H1 (cell line): ENCODE measurements at regions not wholly inside any gene's neighbourhood (a gene's known extent, or its start where the extent isn't known, plus 50 kb on each side); places are given as distances from the start of the nearest gene placed in this dataset.

Source experiments
- CTCF ChIA-PET: fragments of 300-600 bp; sonication (Branson Sonifier 250); formaldehyde crosslinking; loops from one replicate; lab custom pipeline; 2021; ENCODE audit not compliant: partially characterized antibody; lab: Charles Lee
- POLR2A ChIA-PET: fragments of 300-600 bp; sonication (Branson Sonifier 250); formaldehyde crosslinking; loops from one replicate; lab custom pipeline; 2021; ENCODE audit warnings: inconsistent platforms; ENCODE audit not compliant: partially characterized antibody; lab: Charles Lee
- DNase-seq, 2 experiments: peaks; one replicate each; pipeline versions ENCODE4 v3.0.0 to v3.0.0-alpha.2; 2010 to 2022; ENCODE audit warnings: low spot score in 2 of 2, low read depth in 1 of 2, mixed read lengths in 1 of 2
- FAIRE-seq: peaks from 2 replicates; lab custom pipeline; 2011; peaks lifted over from hg19 to GRCh38; lab: Jason Lieb, UNC
- H2AFZ ChIP-seq: 2 replicates; pipeline ENCODE4 v1.8.1; 2012; ENCODE audit warnings: low read length, inconsistent platforms
- H2AK5ac ChIP-seq: 2 replicates; pipeline ENCODE4 v1.6.1; 2013; ENCODE audit warnings: low read depth, low read length
- H2BK120ac ChIP-seq: replicated peaks from 2 replicates; pipeline ENCODE3; 2013; ENCODE audit warnings: low read depth, low read length, inconsistent platforms
- H2BK12ac ChIP-seq: 2 replicates; pipeline ENCODE4 v1.6.1; 2013; ENCODE audit warnings: low read depth, low read length
- H2BK15ac ChIP-seq: 2 replicates; pipeline ENCODE4 v1.6.1; 2013; ENCODE audit warnings: low read length
- H2BK20ac ChIP-seq: 2 replicates; pipeline ENCODE4 v1.6.1; 2013; ENCODE audit warnings: low read length
- H2BK5ac ChIP-seq: 2 replicates; pipeline ENCODE4 v1.6.1; 2013; ENCODE audit warnings: low read depth, low read length
- H3K14ac ChIP-seq: 2 replicates; pipeline ENCODE4 v1.6.1; 2013; ENCODE audit warnings: inconsistent platforms; ENCODE audit not compliant: insufficient read length
- H3K18ac ChIP-seq: 2 replicates; pipeline ENCODE4 v1.6.1; 2013; ENCODE audit warnings: low read length; ENCODE audit errors: extremely low read depth
- H3K23ac ChIP-seq: 2 replicates; pipeline ENCODE4 v1.6.1; 2013; ENCODE audit warnings: inconsistent platforms; ENCODE audit not compliant: insufficient read length
- H3K23me2 ChIP-seq: 2 replicates; pipeline ENCODE4 v1.6.1; 2013; ENCODE audit warnings: low read depth, low read length
- H3K27ac ChIP-seq: 2 replicates; pipeline ENCODE4 v1.6.1; 2011; ENCODE audit warnings: low read depth, low read length, inconsistent platforms
- H3K27me3 ChIP-seq, 4 experiments: replicated peaks in 1 of 4; 1 replicate in 1 of 4; 2 replicates in 3 of 4; pipeline versions ENCODE4 v1.6.1 to v1.8.1; 2011 to 2013; ENCODE audit warnings: low read length in 3 of 4, mild to moderate bottlenecking in 3 of 4, inconsistent platforms in 2 of 4, mixed read lengths in 2 of 4, moderate library complexity in 1 of 4; ENCODE audit not compliant: control insufficient read depth in 3 of 4, insufficient read depth in 3 of 4; ENCODE audit errors: extremely low read depth in 1 of 4
- H3K36me3 ChIP-seq, 4 experiments: 2 replicates each; pipeline versions ENCODE4 v1.6.1 to v1.8.1; 2011 to 2013; ENCODE audit warnings: mild to moderate bottlenecking in 4 of 4, low read length in 3 of 4, moderate library complexity in 2 of 4, control low read depth in 1 of 4, inconsistent platforms in 1 of 4; ENCODE audit not compliant: insufficient read depth in 4 of 4, control insufficient read depth in 2 of 4
- H3K4ac ChIP-seq: replicated peaks from 2 replicates; pipeline ENCODE3; 2013; ENCODE audit warnings: low read length, low read depth, mixed read lengths, inconsistent platforms; ENCODE audit not compliant: insufficient read length
- H3K4me1 ChIP-seq, 4 experiments: replicated peaks in 1 of 4; 1 replicate in 1 of 4; 2 replicates in 3 of 4; pipeline versions ENCODE4 v1.6.1 to v1.8.1; 2011 to 2013; ENCODE audit warnings: low read length in 3 of 4, inconsistent platforms in 2 of 4, mixed read lengths in 1 of 4; ENCODE audit not compliant: insufficient read depth in 4 of 4, control insufficient read depth in 3 of 4
- H3K4me2 ChIP-seq, 2 experiments: 2 replicates each; pipeline versions ENCODE4 v1.6.1 to v1.8.1; 2011 to 2013; ENCODE audit warnings: low read depth in 2 of 2, low read length in 2 of 2, control low read depth in 1 of 2, inconsistent platforms in 1 of 2, mild to moderate bottlenecking in 1 of 2; ENCODE audit not compliant: insufficient read depth in 1 of 2
- H3K4me3 ChIP-seq, 4 experiments: fragments of 200-600, 300-600 bp in 1 of 4; sonication (generic), shearing (Covaris generic), sonication (Bioruptor Twin) in 1 of 4; 2 replicates each; pipeline versions ENCODE4 v1.5.1 to v1.8.1; 2011 to 2016; ENCODE audit warnings: low read length in 4 of 4, low read depth in 3 of 4, control low read depth in 2 of 4, inconsistent platforms in 2 of 4, mild to moderate bottlenecking in 2 of 4, mixed read lengths in 1 of 4, moderate library complexity in 1 of 4; ENCODE audit not compliant: insufficient read depth in 2 of 4; ENCODE audit errors: extremely low read depth in 1 of 4
- H3K56ac ChIP-seq: replicated peaks from 2 replicates; pipeline ENCODE3; 2013; ENCODE audit warnings: low read depth, mild to moderate bottlenecking, mixed read lengths, low read length, inconsistent platforms; ENCODE audit not compliant: insufficient read length
- H3K79me1 ChIP-seq: 2 replicates; pipeline ENCODE4 v1.6.1; 2013; ENCODE audit warnings: low read depth, low read length, control low read depth
- H3K79me2 ChIP-seq, 2 experiments: 2 replicates each; pipeline versions ENCODE4 v1.6.1 to v1.8.1; 2012 to 2013; ENCODE audit warnings: low read length in 2 of 2, mild to moderate bottlenecking in 2 of 2, inconsistent platforms in 1 of 2; ENCODE audit not compliant: insufficient read depth in 2 of 2, control insufficient read depth in 1 of 2
- H3K9ac ChIP-seq, 4 experiments: replicated peaks in 1 of 4; 1 replicate in 1 of 4; 2 replicates in 3 of 4; pipeline versions ENCODE4 v1.6.1 to v1.8.1; 2011 to 2013; ENCODE audit warnings: low read depth in 3 of 4, low read length in 3 of 4, control low read depth in 2 of 4, mild to moderate bottlenecking in 2 of 4, moderate library complexity in 2 of 4, inconsistent platforms in 1 of 4; ENCODE audit errors: extremely low read depth in 1 of 4
- H3K9me3 ChIP-seq, 2 experiments: 2 replicates each; pipeline versions ENCODE4 v1.6.1 to v1.8.1; 2012 to 2013; ENCODE audit warnings: mild to moderate bottlenecking in 2 of 2, moderate library complexity in 2 of 2, control low read depth in 1 of 2, inconsistent platforms in 1 of 2, low read depth in 1 of 2, low read length in 1 of 2, mixed read lengths in 1 of 2; ENCODE audit not compliant: insufficient read depth in 2 of 2
- H4K20me1 ChIP-seq, 2 experiments: replicated peaks in 1 of 2; 2 replicates each; pipeline versions ENCODE3 to v1.8.1; 2011 to 2013; ENCODE audit warnings: inconsistent platforms in 2 of 2, low read length in 2 of 2, mild to moderate bottlenecking in 1 of 2; ENCODE audit not compliant: insufficient read depth in 2 of 2, control insufficient read depth in 1 of 2
- H4K5ac ChIP-seq: 2 replicates; pipeline ENCODE4 v1.6.1; 2013; ENCODE audit warnings: low read length, low read depth, mixed read lengths, inconsistent platforms; ENCODE audit not compliant: insufficient read length
- H4K8ac ChIP-seq: 2 replicates; pipeline ENCODE4 v1.8.0; 2013; ENCODE audit warnings: mild to moderate bottlenecking, moderate library complexity, low read length, inconsistent platforms; ENCODE audit not compliant: insufficient read depth; ENCODE audit errors: extremely low read depth
- H4K91ac ChIP-seq: replicated peaks from 2 replicates; pipeline ENCODE3; 2013; ENCODE audit warnings: low read length, mixed read lengths, inconsistent platforms; ENCODE audit not compliant: insufficient read length
- CBX8 ChIP-seq: fragments of 300-800, 300-1000 bp; sonication (generic); IDR thresholded peaks from 2 replicates; pipeline ENCODE4 v1.7.1; 2016; ENCODE audit warnings: low read depth, low read length, borderline replicate concordance
- HDAC6 ChIP-seq: IDR thresholded peaks from one replicate; pipeline ENCODE4 v1.7.1; 2012; ENCODE audit warnings: low read depth, mild to moderate bottlenecking, inconsistent platforms, low read length, moderate library complexity
- JUND ChIP-seq: IDR thresholded peaks from 2 replicates; pipeline ENCODE4 v1.6.1; 2011; ENCODE audit warnings: mild to moderate bottlenecking, improper control_type of control experiment, low read length
- RBBP5 ChIP-seq: IDR thresholded peaks from 2 replicates; pipeline ENCODE4 v1.7.1; 2012; ENCODE audit warnings: low read depth, mild to moderate bottlenecking, inconsistent platforms, low read length, moderate library complexity, borderline replicate concordance
- SIRT6 ChIP-seq: IDR thresholded peaks from one replicate; pipeline ENCODE4 v1.7.1; 2012; ENCODE audit warnings: low read length, inconsistent platforms
- TAF7 ChIP-seq: optimal IDR thresholded peaks from 2 replicates; pipeline ENCODE3; 2011; ENCODE audit warnings: low read depth, mild to moderate bottlenecking, inconsistent platforms, low read length, moderate library complexity, borderline replicate concordance
- TBP ChIP-seq: IDR thresholded peaks from 2 replicates; pipeline ENCODE4 v1.6.1; 2011; ENCODE audit warnings: low read depth, low read length, improper control_type of control experiment
- whole genome bisulfite sequencing, 2 experiments: shearing (Covaris generic) in 1 of 2; methylation state at CpG; one replicate each; pipeline versions ENCODE4 v1.1.6 to v1.1.7; 2013 to 2015; ENCODE audit warnings: low lambda C conversion rate in 2 of 2, mixed read lengths in 2 of 2, inconsistent platforms in 1 of 2, low coverage in 1 of 2, missing lambda C conversion rate in 1 of 2; ENCODE audit not compliant: insufficient replicate concordance in 2 of 2, insufficient coverage in 1 of 2, insufficient read length in 1 of 2; ENCODE audit errors: extremely low coverage in 1 of 2, missing lambda C conversion rate in 1 of 2; 5-methylcytosine and 5-hydroxymethylcytosine counted together

DNA sequence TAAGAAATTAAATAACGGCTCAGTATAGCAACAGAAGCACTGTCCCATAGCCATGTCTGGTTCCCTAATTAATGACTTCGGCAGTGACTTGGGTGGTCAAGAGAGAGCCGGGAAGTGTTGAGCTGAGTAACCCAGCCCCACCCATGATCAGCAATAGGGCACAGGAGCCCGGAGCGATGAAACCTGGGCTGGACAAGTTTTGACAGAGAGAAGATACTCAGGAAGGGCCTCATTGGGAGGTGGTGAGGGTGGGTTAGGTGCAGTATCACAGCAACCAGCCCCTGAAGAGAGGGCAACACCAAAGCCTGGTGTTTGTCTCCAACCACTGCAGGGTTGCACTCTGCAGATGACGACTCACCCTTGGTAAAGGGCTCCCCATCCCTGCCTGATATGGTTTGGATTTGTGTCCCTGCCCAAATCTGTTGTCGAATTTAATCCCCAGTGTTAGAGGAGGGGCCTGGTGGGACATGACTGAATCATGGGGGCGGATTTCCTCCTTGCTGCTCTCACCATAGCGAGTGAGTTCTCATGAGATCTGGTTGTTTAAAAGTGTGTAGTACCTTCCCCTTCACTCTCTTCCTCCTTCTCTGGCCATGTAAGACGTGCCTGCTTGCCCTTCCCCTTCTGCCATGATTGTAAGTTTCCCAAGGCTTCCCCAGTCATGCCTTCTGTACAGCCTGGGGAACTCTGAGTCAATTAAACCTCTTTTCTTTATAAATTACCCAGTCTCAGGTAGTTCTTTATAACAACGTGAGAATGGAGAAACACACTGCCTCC, 124.9 kb upstream of the MED13L start:
- H3K23ac ChIP-seq = no peak overlapping the region
- 78% methylated on average over 11 of the region's 11 CpGs; no CpG with 5 or more reads in 1 of the 2 experiments for WGBS, 2 experiments
- TF ChIP-seq TBP (no peak), RBBP5 (no peak), CBX8 (no peak), JUND (no peak), SIRT6 (no peak), TAF7 (no peak), HDAC6 (no peak)

More for the DNA sequence above, 124.9 kb upstream of the MED13L start:
- H3K27me3 ChIP-seq = no peaks in the 10 kb centered on the region
- no peak overlapping the region for H3K9ac ChIP-seq
- no peaks in the 10 kb centered on the region for H3K79me2 ChIP-seq
- no peak for FAIRE-seq
- no peaks in the 10 kb centered on the region for H3K79me1 ChIP-seq
- peak overlapping the region; percentile 12; the same call in 1 of the 2 replicates for H4K8ac ChIP-seq
- no peak overlapping the region; the same call in 1 of the 2 replicates for H3K18ac ChIP-seq
- H3K4ac ChIP-seq = no peak overlapping the region
- H3K4me1 ChIP-seq = no peaks in the 10 kb centered on the region
- no peak overlapping the region for H4K91ac ChIP-seq
- DNase-seq = no peak
- CTCF ChIA-PET = interaction anchor here (1.2 kb wide), 1 partner anchor 198 kb away, joined by 3 read pairs; no protein-coding TSS in a partner anchor
- H2BK15ac ChIP-seq = no peak overlapping the region
- H3K23me2 ChIP-seq = no peaks in the 10 kb centered on the region
- H3K27ac ChIP-seq = no peak overlapping the region
- no peak overlapping the region for H2BK20ac ChIP-seq
- no peaks in the 10 kb centered on the region for H4K20me1 ChIP-seq
- POLR2A ChIA-PET = no interaction called here
- no peak overlapping the region for H3K4me2 ChIP-seq
- H3K14ac ChIP-seq = no peak overlapping the region
- H2AFZ ChIP-seq = no peak overlapping the region
- no peak overlapping the region for H4K5ac ChIP-seq
- H2BK12ac ChIP-seq = no peak overlapping the region
- no peaks in the 10 kb centered on the region; a peak in 1 of 8 replicates for H3K36me3 ChIP-seq
- H2BK5ac ChIP-seq = no peak overlapping the region
- H2AK5ac ChIP-seq = no peak overlapping the region
- H3K56ac ChIP-seq = no peak overlapping the region
- no peaks in the 10 kb centered on the region for H3K9me3 ChIP-seq
- no peak overlapping the region for H2BK120ac ChIP-seq
- no peak overlapping the region for H3K4me3 ChIP-seq
